ENCODE measurements at regions not wholly inside any gene's neighbourhood (a gene's known extent, or its start where the extent isn't known, plus 50 kb on each side); places are given as distances from the start of the nearest gene placed in this dataset.

- no peak for DNase-seq (ENCODE audit: low spot score)
- peaks cover 4% of the 10 kb centered on the region for H3K36me3 Mint-ChIP-seq (ENCODE audit: low read depth, unreplicated experiment)
- peaks cover 4% of the 10 kb centered on the region for H3K27me3 Mint-ChIP-seq (ENCODE audit: unreplicated experiment)
- no peaks in the 10 kb centered on the region for H3K9me3 Mint-ChIP-seq (ENCODE audit: unreplicated experiment)
- no peak for TF ChIP-seq CTCF (IDR thresholded peaks at IDR 0.05; ENCODE audit: unreplicated experiment)
- no peak overlapping the region for H3K27ac Mint-ChIP-seq (ENCODE audit: unreplicated experiment)
- H3K4me3 Mint-ChIP-seq (ENCODE audit: unreplicated experiment): no peak overlapping the region
- H3K4me1 Mint-ChIP-seq (ENCODE audit: unreplicated experiment): peaks cover 22% of the 10 kb centered on the region
Observed at GRCh38 chr10:113272511-113272910, 280.3 kb upstream of the HABP2 start.

GRCh38 chr10:113273181-113274163 lies 279.4 kb upstream of the HABP2 start:
- H3K36me3 Mint-ChIP-seq (ENCODE audit: low read depth, unreplicated experiment): peaks cover 4% of the 10 kb centered on the region
- peak overlapping the region; percentile 13 for H3K27ac Mint-ChIP-seq (ENCODE audit: unreplicated experiment)
- peak; percentile 26 for DNase-seq (ENCODE audit: low spot score)
- peaks cover 24% of the 10 kb centered on the region for H3K4me1 Mint-ChIP-seq (ENCODE audit: unreplicated experiment)
- no peaks in the 10 kb centered on the region for H3K9me3 Mint-ChIP-seq (ENCODE audit: unreplicated experiment)
- H3K27me3 Mint-ChIP-seq (ENCODE audit: unreplicated experiment): peaks cover 4% of the 10 kb centered on the region
- no peak for TF ChIP-seq CTCF (IDR thresholded peaks at IDR 0.05; ENCODE audit: unreplicated experiment)
- no peak overlapping the region for H3K4me3 Mint-ChIP-seq (ENCODE audit: unreplicated experiment)

- no peak for DNase-seq (ENCODE audit: low spot score)
- H3K9me3 Mint-ChIP-seq (ENCODE audit: unreplicated experiment): no peaks in the 10 kb centered on the region
- TF ChIP-seq CTCF (IDR thresholded peaks at IDR 0.05; ENCODE audit: unreplicated experiment): no peak
- H3K27me3 Mint-ChIP-seq (ENCODE audit: unreplicated experiment): peaks cover 4% of the 10 kb centered on the region
- no peak overlapping the region for H3K27ac Mint-ChIP-seq (ENCODE audit: unreplicated experiment)
- H3K36me3 Mint-ChIP-seq (ENCODE audit: low read depth, unreplicated experiment): peaks cover 4% of the 10 kb centered on the region
- H3K4me3 Mint-ChIP-seq (ENCODE audit: unreplicated experiment): no peak overlapping the region
- H3K4me1 Mint-ChIP-seq (ENCODE audit: unreplicated experiment): peaks cover 24% of the 10 kb centered on the region
Observed at GRCh38 chr10:113274176-113274829, 278.6 kb upstream of the HABP2 start.

- TF ChIP-seq CTCF (IDR thresholded peaks at IDR 0.05; ENCODE audit: unreplicated experiment): no peak
- Mint-ChIP-seq H3K36me3 (ENCODE audit: low read depth, unreplicated experiment) (peaks cover 4% of the 10 kb centered on the region), H3K27ac (ENCODE audit: unreplicated experiment) (no peak overlapping the region), H3K4me3 (ENCODE audit: unreplicated experiment) (no peak overlapping the region), H3K9me3 (ENCODE audit: unreplicated experiment) (no peaks in the 10 kb centered on the region), H3K4me1 (ENCODE audit: unreplicated experiment) (peaks cover 16% of the 10 kb centered on the region), H3K27me3 (ENCODE audit: unreplicated experiment) (peaks cover 4% of the 10 kb centered on the region)
- DNase-seq (ENCODE audit: low spot score): no peak
Observed at GRCh38 chr10:113278221-113278620, 274.6 kb upstream of the HABP2 start.

- H3K27ac Mint-ChIP-seq (ENCODE audit: unreplicated experiment): no peak overlapping the region
Observed at GRCh38 chr10:113278664-113279063, 274.2 kb upstream of the HABP2 start.

More at GRCh38 chr10:113278664-113279063, 274.2 kb upstream of the HABP2 start:
- DNase-seq (ENCODE audit: low spot score): no peak
- Mint-ChIP-seq H3K36me3 (ENCODE audit: low read depth, unreplicated experiment) (peaks cover 4% of the 10 kb centered on the region), H3K9me3 (ENCODE audit: unreplicated experiment) (no peaks in the 10 kb centered on the region), H3K4me1 (ENCODE audit: unreplicated experiment) (peaks cover 12% of the 10 kb centered on the region), H3K4me3 (ENCODE audit: unreplicated experiment) (no peak overlapping the region), H3K27me3 (ENCODE audit: unreplicated experiment) (peaks cover 4% of the 10 kb centered on the region)
- TF ChIP-seq CTCF (IDR thresholded peaks at IDR 0.05; ENCODE audit: unreplicated experiment): no peak
